HL-60 (cell line): ENCODE measurements at regions not wholly inside any gene's neighbourhood (a gene's known extent, or its start where the extent isn't known, plus 50 kb on each side); places are given as distances from the start of the nearest gene placed in this dataset.

ENCODE experiments used
- DNase-seq, 2 experiments: peaks; one replicate each; pipeline ENCODE4 v3.0.0-alpha.2; 2010 to 2020; ENCODE audit warnings: low read depth in 1 of 2, low spot score in 1 of 2
- H3K27ac ChIP-seq: fragments of 250-450 bp; sonication (Bioruptor Pico); replicated peaks from 2 replicates; pipeline ENCODE4 v1.5.1; 2020; ENCODE audit warnings: mild to moderate bottlenecking, moderate library complexity
- H3K27me3 ChIP-seq: fragments of 250-450 bp; sonication (Bioruptor Pico); 2 replicates; pipeline ENCODE4 v1.5.1; 2021; ENCODE audit warnings: mild to moderate bottlenecking, moderate library complexity; ENCODE audit not compliant: insufficient read depth, poor library complexity, severe bottlenecking
- H3K4me3 ChIP-seq: replicated peaks from 2 replicates; pipeline ENCODE4 v1.5.1; 2011; ENCODE audit warnings: mild to moderate bottlenecking, control low read depth, low read length; ENCODE audit not compliant: insufficient read depth
- CTCF ChIP-seq: IDR thresholded peaks from one replicate; pipeline ENCODE4 v1.5.1; 2011; ENCODE audit warnings: low read length, control low read depth, inconsistent platforms; ENCODE audit not compliant: insufficient read depth
- GABPA ChIP-seq: IDR thresholded peaks from 2 replicates; pipeline ENCODE4 v1.6.1; 2012; ENCODE audit warnings: low read depth
- POLR2AphosphoS5 ChIP-seq: IDR thresholded peaks from 2 replicates; pipeline ENCODE4 v1.6.1; 2012; ENCODE audit warnings: low read depth
- REST ChIP-seq: IDR thresholded peaks from 2 replicates; pipeline ENCODE4 v1.6.1; 2012; ENCODE audit warnings: low read depth; ENCODE audit not compliant: insufficient replicate concordance
- SPI1 ChIP-seq: IDR thresholded peaks from 2 replicates; pipeline ENCODE4 v1.6.1; 2012; ENCODE audit warnings: low read depth, mild to moderate bottlenecking, borderline replicate concordance

GRCh38 chr5:156006026-156006647 lies 320.8 kb upstream of the SGCD start:
- Histone ChIP-seq H3K27me3 (no peaks in the 10 kb centered on the region), H3K4me3 (no peak overlapping the region), H3K27ac (no peak overlapping the region)
- TF ChIP-seq CTCF (no peak), POLR2AphosphoS5 (no peak)
- DNase-seq: no peak

- no peak overlapping the region for H3K4me3 ChIP-seq
- no peak for DNase-seq
- TF ChIP-seq POLR2AphosphoS5 (no peak), GABPA (no peak), CTCF (no peak), SPI1 (no peak), REST (no peak)
- H3K27ac ChIP-seq: no peak overlapping the region
- no peaks in the 10 kb centered on the region for H3K27me3 ChIP-seq
Observed at GRCh38 chr5:156008844-156009243, 318.1 kb upstream of the SGCD start.

- no peak overlapping the region for H3K4me3 ChIP-seq
- H3K27ac ChIP-seq: no peak overlapping the region
- DNase-seq: no peak
- TF ChIP-seq REST (no peak), SPI1 (no peak), CTCF (no peak), GABPA (no peak), POLR2AphosphoS5 (no peak)
- H3K27me3 ChIP-seq: no peaks in the 10 kb centered on the region
Observed at GRCh38 chr5:156009583-156009982, 317.4 kb upstream of the SGCD start.

GRCh38 chr5:156015137-156015536 lies 311.8 kb upstream of the SGCD start:
- Histone ChIP-seq H3K27ac (no peak overlapping the region), H3K4me3 (no peak overlapping the region), H3K27me3 (no peaks in the 10 kb centered on the region)
- DNase-seq: no peak
- TF ChIP-seq CTCF (no peak), SPI1 (no peak), REST (no peak), GABPA (no peak), POLR2AphosphoS5 (no peak)
